Ovary (tissue), 3 donors: ENCODE measurements at regions not wholly inside any gene's neighbourhood (a gene's known extent, or its start where the extent isn't known, plus 50 kb on each side); places are given as distances from the start of the nearest gene placed in this dataset.

Experiments
- CTCF ChIP-seq, 3 donors: fragments of 450-650 bp in 2 of 3; fragments of 200-600 bp in 1 of 3; IDR thresholded peaks; one replicate each; pipeline versions ENCODE4 v1.5.1 to v1.8.0; 2016 to 2022; ENCODE audit warnings: antibody characterized with exemption in 3 of 3, mild to moderate bottlenecking in 1 of 3
- EP300 ChIP-seq: sonication (generic); formaldehyde crosslinking; IDR thresholded peaks from one replicate; pipeline ENCODE4 v1.6.1; 2017; ENCODE audit warnings: antibody characterized with exemption
- donor health status: DM: no; HTN: no; CAD: no.

GRCh38 chr2:9150906-9151305 is 55.7 kb upstream of the ASAP2 start:
- TF ChIP-seq CTCF (IDR thresholded peaks at IDR 0.05) (no peak), EP300 (no peak)
